NT2/D1 (cell line): ENCODE measurements at regions not wholly inside any gene's neighbourhood (a gene's known extent, or its start where the extent isn't known, plus 50 kb on each side); places are given as distances from the start of the nearest gene placed in this dataset.

ENCODE experiments used
- SUZ12 ChIP-seq: IDR thresholded peaks from 2 replicates; pipeline ENCODE4 v1.6.1; 2011; ENCODE audit not compliant: insufficient read length, insufficient read depth; ENCODE audit errors: extremely low read depth
- YY1 ChIP-seq: IDR thresholded peaks from 2 replicates; pipeline ENCODE4 v1.6.1; 2011; ENCODE audit not compliant: insufficient read length, insufficient read depth
- ZNF274 ChIP-seq: IDR thresholded peaks from 2 replicates; pipeline ENCODE4 v1.6.1; 2011; ENCODE audit warnings: mild to moderate bottlenecking, low read depth, low read length

DNA sequence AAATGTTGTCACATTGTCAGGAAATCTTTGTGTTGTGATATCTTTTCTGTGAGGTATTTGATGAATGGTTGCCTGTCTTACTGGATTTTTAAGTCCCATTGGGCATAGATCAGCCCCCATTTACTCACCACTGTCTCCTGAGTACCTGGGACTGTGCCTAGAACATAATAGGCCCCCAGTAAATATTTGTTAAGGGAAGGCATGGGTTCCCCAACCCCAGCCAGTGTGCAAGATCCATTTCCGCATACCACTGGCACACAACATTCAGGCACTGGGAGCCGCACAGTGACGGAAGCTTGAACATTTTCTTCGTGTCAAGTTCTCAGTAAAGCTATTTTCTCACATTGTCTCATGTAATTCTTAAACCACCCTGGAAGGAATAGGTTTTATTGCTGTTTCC lies 72.2 kb downstream of the UNC5CL start:
- TF ChIP-seq ZNF274 (no peak), YY1 (no peak), SUZ12 (no peak)
